ENCODE measurements at regions not wholly inside any gene's neighbourhood (a gene's known extent, or its start where the extent isn't known, plus 50 kb on each side); places are given as distances from the start of the nearest gene placed in this dataset.

GRCh38 chr7:34486371-34486770 lies 171.6 kb upstream of the NPSR1 start:
- no peaks in the 10 kb centered on the region for H3K27me3 Mint-ChIP-seq
- CTCF ChIA-PET = no interaction called here
- H3K36me3 Mint-ChIP-seq = no peaks in the 10 kb centered on the region
- no peak overlapping the region for H3K27ac Mint-ChIP-seq
- DNase-seq = no peak
- H3K4me3 Mint-ChIP-seq = no peak overlapping the region
- H3K9me3 Mint-ChIP-seq = peaks cover 15% of the 10 kb centered on the region
- H3K4me1 Mint-ChIP-seq = no peaks in the 10 kb centered on the region

GRCh38 chr7:34487391-34488115 lies 170.5 kb upstream of the NPSR1 start:
- CTCF ChIA-PET = no interaction called here
- Mint-ChIP-seq H3K9me3 (peaks cover 15% of the 10 kb centered on the region), H3K27ac (no peak overlapping the region), H3K4me1 (no peaks in the 10 kb centered on the region), H3K36me3 (no peaks in the 10 kb centered on the region), H3K4me3 (no peak overlapping the region), H3K27me3 (no peaks in the 10 kb centered on the region)
- DNase-seq = no peak

DNA sequence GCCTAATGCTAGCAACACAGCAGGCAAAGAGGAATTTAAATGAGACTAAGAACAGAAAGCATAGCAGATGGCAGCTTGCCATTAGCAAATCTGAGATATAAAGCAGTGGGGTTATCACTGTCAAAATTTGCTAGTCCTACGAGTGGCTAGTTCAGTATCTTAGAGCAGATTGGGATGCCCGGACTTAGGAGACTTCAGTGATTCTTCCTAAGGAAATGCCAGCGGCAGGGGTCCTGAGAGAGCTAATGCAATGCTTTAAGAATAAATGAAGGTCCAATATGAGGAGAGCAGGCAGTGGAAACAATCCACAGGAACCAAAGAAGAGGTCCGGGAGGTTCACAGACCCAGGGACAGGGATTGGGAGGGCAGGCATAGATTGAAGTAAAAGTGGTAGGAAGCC lies 169.3 kb upstream of the NPSR1 start:
- DNase-seq = no peak
- CTCF ChIA-PET = no interaction called here
- Mint-ChIP-seq H3K4me1 (no peaks in the 10 kb centered on the region), H3K36me3 (no peaks in the 10 kb centered on the region), H3K27ac (no peak overlapping the region), H3K4me3 (no peak overlapping the region), H3K27me3 (no peaks in the 10 kb centered on the region), H3K9me3 (peaks cover 13% of the 10 kb centered on the region)

DNA sequence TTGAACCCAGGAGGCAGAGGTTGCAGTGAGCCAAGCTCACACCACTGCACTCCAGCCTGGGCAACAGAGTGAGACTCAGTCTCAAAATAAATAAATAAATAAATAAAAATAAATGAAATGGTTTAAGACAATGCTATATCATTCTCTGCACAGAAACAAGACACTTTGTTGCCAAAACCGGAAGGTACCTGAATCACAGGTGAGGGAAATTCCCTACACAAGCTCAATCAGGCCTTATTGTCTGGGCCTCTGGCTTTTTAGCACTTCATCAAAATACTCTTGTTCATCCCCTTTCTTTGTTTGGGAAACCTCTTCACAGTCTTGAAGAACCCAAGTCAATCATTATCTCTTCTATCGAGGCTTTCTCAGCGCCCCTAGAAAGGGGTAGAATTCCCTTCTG lies 166.1 kb upstream of the NPSR1 start:
- DNase-seq = no peak
- H3K4me3 Mint-ChIP-seq = no peak overlapping the region
- no peaks in the 10 kb centered on the region for H3K27me3 Mint-ChIP-seq
- H3K27ac Mint-ChIP-seq = no peak overlapping the region
- CTCF ChIA-PET = no interaction called here
- peaks cover 11% of the 10 kb centered on the region for H3K9me3 Mint-ChIP-seq
- H3K36me3 Mint-ChIP-seq = no peaks in the 10 kb centered on the region
- H3K4me1 Mint-ChIP-seq = no peaks in the 10 kb centered on the region

DNA sequence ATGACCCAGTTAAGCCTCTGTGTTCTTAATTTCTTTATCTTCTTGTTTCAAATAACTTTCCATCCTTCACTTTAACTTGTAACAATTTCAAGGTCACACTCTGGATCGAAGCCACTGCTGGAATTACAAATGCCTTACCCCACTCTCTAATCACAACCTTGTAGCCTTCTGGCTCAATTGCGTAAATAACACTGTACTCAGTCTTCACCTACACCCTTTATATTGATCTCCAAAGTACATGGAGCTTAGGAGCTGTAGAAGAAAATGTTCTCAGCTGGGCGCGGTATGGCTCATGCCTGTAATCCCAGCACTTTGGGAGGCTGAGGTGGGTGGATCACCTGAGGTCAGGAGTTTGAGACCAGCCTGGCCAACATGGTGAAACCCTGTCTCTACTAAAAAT lies 164.3 kb upstream of the NPSR1 start:
- Mint-ChIP-seq H3K4me3 (no peak overlapping the region), H3K27me3 (no peaks in the 10 kb centered on the region)
- CTCF ChIA-PET = no interaction called here

DNA sequence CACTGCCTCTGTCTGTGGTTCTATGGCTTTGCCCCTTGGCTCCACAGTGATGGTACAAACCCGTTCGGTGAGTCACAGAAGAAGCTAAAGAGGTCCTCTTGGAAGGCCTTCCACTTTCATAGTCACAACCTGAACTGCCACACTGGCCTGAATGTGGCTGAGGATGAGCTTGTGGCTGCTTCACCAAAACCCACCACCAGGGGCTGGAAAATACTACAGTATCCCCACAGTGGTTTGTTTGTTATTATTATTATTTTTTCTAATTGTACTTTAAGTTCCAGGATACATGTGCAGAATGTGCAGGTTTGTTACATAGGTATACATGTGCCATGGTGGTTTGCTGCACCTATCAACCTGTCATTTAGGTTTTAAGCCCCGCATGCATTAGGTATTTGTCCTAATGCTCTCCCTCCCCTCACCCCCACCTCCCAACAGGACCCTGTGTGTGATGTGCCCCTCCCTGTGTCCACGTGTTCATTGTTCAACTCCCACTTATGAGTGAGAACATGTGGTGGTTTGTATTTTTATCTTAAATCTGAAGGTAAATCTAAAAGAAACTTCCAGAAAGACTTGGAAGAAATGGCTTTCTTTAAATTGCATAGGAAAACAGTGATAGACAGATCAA lies 160.8 kb upstream of the NPSR1 start:
- no peak overlapping the region for H3K27ac Mint-ChIP-seq
- no peak overlapping the region for H3K4me3 Mint-ChIP-seq
- CTCF ChIA-PET = no interaction called here
- H3K4me1 Mint-ChIP-seq = no peaks in the 10 kb centered on the region
- no peaks in the 10 kb centered on the region for H3K36me3 Mint-ChIP-seq
- H3K9me3 Mint-ChIP-seq = peaks cover 11% of the 10 kb centered on the region
- no peak for DNase-seq
- H3K27me3 Mint-ChIP-seq = no peaks in the 10 kb centered on the region

More for the DNA sequence above, 164.3 kb upstream of the NPSR1 start:
- no peak for DNase-seq
- no peaks in the 10 kb centered on the region for H3K4me1 Mint-ChIP-seq
- no peak overlapping the region for H3K27ac Mint-ChIP-seq
- H3K36me3 Mint-ChIP-seq = no peaks in the 10 kb centered on the region
- peaks cover 11% of the 10 kb centered on the region for H3K9me3 Mint-ChIP-seq

GRCh38 chr7:34501156-34501555 lies 156.9 kb upstream of the NPSR1 start:
- no peak overlapping the region for H3K4me3 Mint-ChIP-seq
- no peak for DNase-seq
- no peaks in the 10 kb centered on the region for H3K27me3 Mint-ChIP-seq
- H3K4me1 Mint-ChIP-seq = no peaks in the 10 kb centered on the region
- no peaks in the 10 kb centered on the region for H3K36me3 Mint-ChIP-seq
- H3K9me3 Mint-ChIP-seq = peaks cover 2% of the 10 kb centered on the region
- CTCF ChIA-PET = no interaction called here
- no peak overlapping the region for H3K27ac Mint-ChIP-seq

DNA sequence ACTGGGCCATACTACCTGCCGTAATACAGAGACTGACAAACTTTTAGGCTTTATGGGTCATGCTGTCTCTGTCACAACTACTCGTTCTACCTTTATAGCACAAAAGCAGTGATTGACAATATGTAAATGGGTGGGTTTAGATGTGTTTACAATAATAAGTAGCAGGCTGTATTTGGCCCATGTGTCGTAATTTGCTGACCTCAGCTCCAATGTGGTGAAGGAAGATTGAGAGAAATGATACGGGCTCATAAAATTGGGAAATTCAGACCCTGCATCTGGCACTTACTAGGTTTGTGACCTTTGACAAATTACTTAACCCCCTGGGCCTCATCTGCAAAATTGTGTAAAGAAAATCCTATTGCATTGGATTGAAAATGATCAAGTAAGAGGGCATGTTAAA lies 150.8 kb upstream of the NPSR1 start:
- H3K4me3 Mint-ChIP-seq = no peak overlapping the region
- CTCF ChIA-PET = no interaction called here
- H3K4me1 Mint-ChIP-seq = no peaks in the 10 kb centered on the region
- no peak overlapping the region for H3K27ac Mint-ChIP-seq
- H3K27me3 Mint-ChIP-seq = no peaks in the 10 kb centered on the region
- peaks cover 4% of the 10 kb centered on the region for H3K9me3 Mint-ChIP-seq
- H3K36me3 Mint-ChIP-seq = no peaks in the 10 kb centered on the region
- DNase-seq = no peak

- no peaks in the 10 kb centered on the region for H3K36me3 Mint-ChIP-seq
- no peaks in the 10 kb centered on the region for H3K4me1 Mint-ChIP-seq
- H3K27me3 Mint-ChIP-seq = no peaks in the 10 kb centered on the region
- DNase-seq = no peak
- CTCF ChIA-PET = no interaction called here
- no peak overlapping the region for H3K27ac Mint-ChIP-seq
- H3K9me3 Mint-ChIP-seq = peaks cover 20% of the 10 kb centered on the region
- H3K4me3 Mint-ChIP-seq = no peak overlapping the region
These were observed 134.6 kb upstream of the NPSR1 start for GRCh38 chr7:34523226-34523918.

DNA sequence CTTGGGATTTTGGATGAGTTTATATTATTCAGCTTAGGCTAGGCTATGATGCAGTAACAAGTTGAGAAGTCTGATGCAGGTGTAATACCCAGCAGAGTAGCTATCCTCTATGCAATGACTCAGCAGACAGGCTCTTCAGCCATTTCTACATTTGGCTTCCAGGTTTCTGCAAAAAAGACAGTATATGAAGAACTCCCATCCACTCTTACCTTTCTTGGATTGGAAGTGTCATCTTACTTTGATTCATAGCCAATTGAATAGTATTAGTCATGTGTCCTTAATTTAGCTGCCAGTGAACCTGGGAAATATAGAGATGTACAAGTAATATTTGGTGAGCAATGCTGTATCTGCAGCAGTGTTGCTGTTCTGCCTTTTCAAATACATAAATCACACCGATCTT lies 127.8 kb upstream of the NPSR1 start:
- no peak for DNase-seq
- Mint-ChIP-seq H3K9me3 (peaks cover 13% of the 10 kb centered on the region), H3K36me3 (no peaks in the 10 kb centered on the region), H3K27ac (no peak overlapping the region), H3K4me1 (no peaks in the 10 kb centered on the region), H3K27me3 (no peaks in the 10 kb centered on the region), H3K4me3 (no peak overlapping the region)
- CTCF ChIA-PET = no interaction called here

DNA sequence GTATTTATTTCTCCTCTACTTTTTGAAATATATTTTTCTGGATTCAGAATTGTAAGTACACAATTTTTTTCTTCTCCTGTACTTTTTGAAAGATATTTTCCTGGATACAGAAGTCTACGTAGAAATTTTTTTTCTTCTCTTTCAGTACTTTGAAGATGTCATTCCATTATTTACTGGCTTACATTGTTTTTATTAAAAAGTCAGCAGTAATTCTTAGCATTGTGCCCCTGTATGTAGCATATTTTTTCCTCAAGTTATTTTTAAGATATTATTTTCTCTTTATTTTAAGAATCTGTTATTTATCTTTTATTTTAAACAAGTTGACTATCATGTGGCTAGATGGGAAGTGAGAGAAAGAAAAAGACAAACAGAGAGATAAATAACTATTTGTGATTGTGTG lies 119.0 kb upstream of the NPSR1 start:
- H3K9me3 Mint-ChIP-seq = peaks cover 16% of the 10 kb centered on the region
- CTCF ChIA-PET = no interaction called here
- no peaks in the 10 kb centered on the region for H3K36me3 Mint-ChIP-seq
- no peak for DNase-seq
- no peak overlapping the region for H3K4me3 Mint-ChIP-seq
- no peaks in the 10 kb centered on the region for H3K27me3 Mint-ChIP-seq
- H3K4me1 Mint-ChIP-seq = no peaks in the 10 kb centered on the region
- H3K27ac Mint-ChIP-seq = no peak overlapping the region

DNA sequence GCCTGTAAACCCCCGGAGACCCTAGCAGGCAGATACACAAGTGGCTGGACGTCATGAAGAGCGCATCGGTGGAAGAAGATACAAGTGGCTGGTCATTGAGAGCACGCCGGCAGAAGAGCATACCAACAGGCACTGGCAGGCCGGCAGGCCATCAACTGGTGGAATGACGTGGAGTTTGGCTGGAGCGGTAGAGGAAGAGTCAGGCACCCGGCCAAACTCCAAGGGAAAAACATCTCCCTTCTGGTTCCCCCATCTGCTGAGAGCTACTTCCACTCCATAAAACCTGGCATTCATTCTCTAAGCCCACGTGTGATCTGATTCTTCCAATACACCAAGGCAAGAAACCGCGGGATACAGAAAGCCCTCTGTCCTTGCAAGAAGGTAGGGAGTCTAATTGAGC lies 113.4 kb upstream of the NPSR1 start:
- Mint-ChIP-seq H3K27me3 (no peaks in the 10 kb centered on the region), H3K4me1 (no peaks in the 10 kb centered on the region), H3K4me3 (no peak overlapping the region), H3K27ac (no peak overlapping the region), H3K9me3 (peaks cover 14% of the 10 kb centered on the region), H3K36me3 (no peaks in the 10 kb centered on the region)
- DNase-seq = no peak
- CTCF ChIA-PET = no interaction called here

DNA sequence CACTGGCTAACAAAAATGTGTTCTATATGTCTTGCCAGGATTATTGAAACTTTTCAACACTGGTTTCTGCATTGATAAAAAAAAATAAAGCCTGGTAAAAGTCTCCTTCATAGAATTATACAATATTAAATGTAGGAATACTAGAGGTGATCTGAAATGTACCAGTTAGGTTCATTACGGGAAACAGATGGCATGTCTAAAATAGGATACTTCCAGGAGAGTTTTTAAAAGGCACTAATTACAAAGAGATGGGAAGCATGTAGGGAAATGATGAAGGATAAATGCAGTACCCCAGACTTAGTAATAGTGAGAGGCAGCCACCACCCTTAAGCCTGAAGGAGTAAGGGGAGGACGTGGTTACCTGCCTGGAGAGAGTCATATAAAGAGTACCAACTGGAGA lies 107.0 kb upstream of the NPSR1 start:
- H3K4me1 Mint-ChIP-seq = no peaks in the 10 kb centered on the region
- no peak overlapping the region for H3K4me3 Mint-ChIP-seq
- H3K36me3 Mint-ChIP-seq = no peaks in the 10 kb centered on the region
- CTCF ChIA-PET = no interaction called here
- no peak for DNase-seq
- H3K9me3 Mint-ChIP-seq = peaks cover 20% of the 10 kb centered on the region
- no peak overlapping the region for H3K27ac Mint-ChIP-seq
- H3K27me3 Mint-ChIP-seq = no peaks in the 10 kb centered on the region

DNA sequence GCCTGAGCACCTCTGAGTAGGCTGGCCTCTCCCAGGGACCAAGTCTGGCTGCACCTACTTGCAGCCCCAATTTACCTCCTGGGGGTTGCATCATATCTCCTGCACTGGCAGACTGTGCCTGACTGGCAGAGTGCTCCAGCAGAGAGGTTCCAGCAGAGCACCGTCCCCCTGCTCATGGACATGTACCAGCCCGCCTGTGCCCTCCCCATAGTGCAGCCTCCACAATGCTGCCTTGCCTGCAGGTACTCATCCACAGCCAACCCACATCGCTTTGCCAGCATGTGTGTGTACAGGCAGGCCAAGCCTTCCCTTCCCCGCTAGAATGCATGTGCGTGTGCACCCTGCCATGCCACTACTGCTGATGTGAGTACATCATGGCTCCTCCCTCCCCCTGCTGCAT lies 105.5 kb upstream of the NPSR1 start:
- no peaks in the 10 kb centered on the region for H3K4me1 Mint-ChIP-seq
- H3K27ac Mint-ChIP-seq = no peak overlapping the region
- H3K36me3 Mint-ChIP-seq = no peaks in the 10 kb centered on the region
- H3K4me3 Mint-ChIP-seq = no peak overlapping the region
- DNase-seq = no peak
- CTCF ChIA-PET = no interaction called here
- H3K9me3 Mint-ChIP-seq = peaks cover 26% of the 10 kb centered on the region
- no peaks in the 10 kb centered on the region for H3K27me3 Mint-ChIP-seq

DNA sequence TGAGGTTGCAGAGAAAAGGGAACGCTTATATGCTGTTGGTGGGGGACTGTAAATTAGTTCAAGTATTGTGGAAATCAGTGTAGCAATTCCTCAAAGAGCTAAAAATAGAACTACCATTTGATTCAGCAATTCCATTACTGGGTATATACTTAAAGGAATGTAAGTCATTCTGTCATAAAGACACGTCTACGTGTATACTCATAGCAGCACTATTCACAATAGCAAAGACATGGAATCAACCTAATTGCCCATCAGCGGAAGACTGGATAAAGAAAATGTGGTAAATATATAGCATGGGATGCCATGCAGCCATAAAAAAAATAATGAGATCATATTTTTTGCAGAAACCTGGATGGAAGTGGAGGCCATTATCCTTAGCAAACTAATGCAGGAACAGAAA lies 100.0 kb upstream of the NPSR1 start:
- H3K27me3 Mint-ChIP-seq = no peaks in the 10 kb centered on the region
- CTCF ChIA-PET = no interaction called here
- no peak overlapping the region for H3K4me3 Mint-ChIP-seq
- no peak overlapping the region for H3K27ac Mint-ChIP-seq
- DNase-seq = no peak
- peaks cover 25% of the 10 kb centered on the region for H3K9me3 Mint-ChIP-seq
- H3K4me1 Mint-ChIP-seq = no peaks in the 10 kb centered on the region
- no peaks in the 10 kb centered on the region for H3K36me3 Mint-ChIP-seq
